H1 (cell line): ENCODE measurements at regions not wholly inside any gene's neighbourhood (a gene's known extent, or its start where the extent isn't known, plus 50 kb on each side); places are given as distances from the start of the nearest gene placed in this dataset.

ENCODE experiments used
- CTCF ChIA-PET: fragments of 300-600 bp; sonication (Branson Sonifier 250); formaldehyde crosslinking; loops from one replicate; lab custom pipeline; 2021; ENCODE audit not compliant: partially characterized antibody; lab: Charles Lee
- POLR2A ChIA-PET: fragments of 300-600 bp; sonication (Branson Sonifier 250); formaldehyde crosslinking; loops from one replicate; lab custom pipeline; 2021; ENCODE audit warnings: inconsistent platforms; ENCODE audit not compliant: partially characterized antibody; lab: Charles Lee
- DNase-seq, 2 experiments: peaks; one replicate each; pipeline versions ENCODE4 v3.0.0 to v3.0.0-alpha.2; 2010 to 2022; ENCODE audit warnings: low spot score in 2 of 2, low read depth in 1 of 2, mixed read lengths in 1 of 2
- FAIRE-seq: peaks from 2 replicates; lab custom pipeline; 2011; peaks lifted over from hg19 to GRCh38; lab: Jason Lieb, UNC
- H2AFZ ChIP-seq: 2 replicates; pipeline ENCODE4 v1.8.1; 2012; ENCODE audit warnings: low read length, inconsistent platforms
- H2AK5ac ChIP-seq: 2 replicates; pipeline ENCODE4 v1.6.1; 2013; ENCODE audit warnings: low read depth, low read length
- H2BK120ac ChIP-seq: replicated peaks from 2 replicates; pipeline ENCODE3; 2013; ENCODE audit warnings: low read depth, low read length, inconsistent platforms
- H2BK12ac ChIP-seq: 2 replicates; pipeline ENCODE4 v1.6.1; 2013; ENCODE audit warnings: low read depth, low read length
- H2BK15ac ChIP-seq: 2 replicates; pipeline ENCODE4 v1.6.1; 2013; ENCODE audit warnings: low read length
- H2BK20ac ChIP-seq: 2 replicates; pipeline ENCODE4 v1.6.1; 2013; ENCODE audit warnings: low read length
- H2BK5ac ChIP-seq: 2 replicates; pipeline ENCODE4 v1.6.1; 2013; ENCODE audit warnings: low read depth, low read length
- H3K14ac ChIP-seq: 2 replicates; pipeline ENCODE4 v1.6.1; 2013; ENCODE audit warnings: inconsistent platforms; ENCODE audit not compliant: insufficient read length
- H3K18ac ChIP-seq: 2 replicates; pipeline ENCODE4 v1.6.1; 2013; ENCODE audit warnings: low read length; ENCODE audit errors: extremely low read depth
- H3K23ac ChIP-seq: 2 replicates; pipeline ENCODE4 v1.6.1; 2013; ENCODE audit warnings: inconsistent platforms; ENCODE audit not compliant: insufficient read length
- H3K23me2 ChIP-seq: 2 replicates; pipeline ENCODE4 v1.6.1; 2013; ENCODE audit warnings: low read depth, low read length
- H3K27ac ChIP-seq: 2 replicates; pipeline ENCODE4 v1.6.1; 2011; ENCODE audit warnings: low read depth, low read length, inconsistent platforms
- H3K27me3 ChIP-seq, 4 experiments: replicated peaks in 1 of 4; 1 replicate in 1 of 4; 2 replicates in 3 of 4; pipeline versions ENCODE4 v1.6.1 to v1.8.1; 2011 to 2013; ENCODE audit warnings: low read length in 3 of 4, mild to moderate bottlenecking in 3 of 4, inconsistent platforms in 2 of 4, mixed read lengths in 2 of 4, moderate library complexity in 1 of 4; ENCODE audit not compliant: control insufficient read depth in 3 of 4, insufficient read depth in 3 of 4; ENCODE audit errors: extremely low read depth in 1 of 4
- H3K36me3 ChIP-seq, 4 experiments: 2 replicates each; pipeline versions ENCODE4 v1.6.1 to v1.8.1; 2011 to 2013; ENCODE audit warnings: mild to moderate bottlenecking in 4 of 4, low read length in 3 of 4, moderate library complexity in 2 of 4, control low read depth in 1 of 4, inconsistent platforms in 1 of 4; ENCODE audit not compliant: insufficient read depth in 4 of 4, control insufficient read depth in 2 of 4
- H3K4ac ChIP-seq: replicated peaks from 2 replicates; pipeline ENCODE3; 2013; ENCODE audit warnings: low read length, low read depth, mixed read lengths, inconsistent platforms; ENCODE audit not compliant: insufficient read length
- H3K4me1 ChIP-seq, 4 experiments: replicated peaks in 1 of 4; 1 replicate in 1 of 4; 2 replicates in 3 of 4; pipeline versions ENCODE4 v1.6.1 to v1.8.1; 2011 to 2013; ENCODE audit warnings: low read length in 3 of 4, inconsistent platforms in 2 of 4, mixed read lengths in 1 of 4; ENCODE audit not compliant: insufficient read depth in 4 of 4, control insufficient read depth in 3 of 4
- H3K4me2 ChIP-seq, 2 experiments: 2 replicates each; pipeline versions ENCODE4 v1.6.1 to v1.8.1; 2011 to 2013; ENCODE audit warnings: low read depth in 2 of 2, low read length in 2 of 2, control low read depth in 1 of 2, inconsistent platforms in 1 of 2, mild to moderate bottlenecking in 1 of 2; ENCODE audit not compliant: insufficient read depth in 1 of 2
- H3K4me3 ChIP-seq, 4 experiments: fragments of 200-600, 300-600 bp in 1 of 4; sonication (generic), shearing (Covaris generic), sonication (Bioruptor Twin) in 1 of 4; 2 replicates each; pipeline versions ENCODE4 v1.5.1 to v1.8.1; 2011 to 2016; ENCODE audit warnings: low read length in 4 of 4, low read depth in 3 of 4, control low read depth in 2 of 4, inconsistent platforms in 2 of 4, mild to moderate bottlenecking in 2 of 4, mixed read lengths in 1 of 4, moderate library complexity in 1 of 4; ENCODE audit not compliant: insufficient read depth in 2 of 4; ENCODE audit errors: extremely low read depth in 1 of 4
- H3K56ac ChIP-seq: replicated peaks from 2 replicates; pipeline ENCODE3; 2013; ENCODE audit warnings: low read depth, mild to moderate bottlenecking, mixed read lengths, low read length, inconsistent platforms; ENCODE audit not compliant: insufficient read length
- H3K79me1 ChIP-seq: 2 replicates; pipeline ENCODE4 v1.6.1; 2013; ENCODE audit warnings: low read depth, low read length, control low read depth
- H3K79me2 ChIP-seq, 2 experiments: 2 replicates each; pipeline versions ENCODE4 v1.6.1 to v1.8.1; 2012 to 2013; ENCODE audit warnings: low read length in 2 of 2, mild to moderate bottlenecking in 2 of 2, inconsistent platforms in 1 of 2; ENCODE audit not compliant: insufficient read depth in 2 of 2, control insufficient read depth in 1 of 2
- H3K9ac ChIP-seq, 4 experiments: replicated peaks in 1 of 4; 1 replicate in 1 of 4; 2 replicates in 3 of 4; pipeline versions ENCODE4 v1.6.1 to v1.8.1; 2011 to 2013; ENCODE audit warnings: low read depth in 3 of 4, low read length in 3 of 4, control low read depth in 2 of 4, mild to moderate bottlenecking in 2 of 4, moderate library complexity in 2 of 4, inconsistent platforms in 1 of 4; ENCODE audit errors: extremely low read depth in 1 of 4
- H3K9me3 ChIP-seq, 2 experiments: 2 replicates each; pipeline versions ENCODE4 v1.6.1 to v1.8.1; 2012 to 2013; ENCODE audit warnings: mild to moderate bottlenecking in 2 of 2, moderate library complexity in 2 of 2, control low read depth in 1 of 2, inconsistent platforms in 1 of 2, low read depth in 1 of 2, low read length in 1 of 2, mixed read lengths in 1 of 2; ENCODE audit not compliant: insufficient read depth in 2 of 2
- H4K20me1 ChIP-seq, 2 experiments: replicated peaks in 1 of 2; 2 replicates each; pipeline versions ENCODE3 to v1.8.1; 2011 to 2013; ENCODE audit warnings: inconsistent platforms in 2 of 2, low read length in 2 of 2, mild to moderate bottlenecking in 1 of 2; ENCODE audit not compliant: insufficient read depth in 2 of 2, control insufficient read depth in 1 of 2
- H4K5ac ChIP-seq: 2 replicates; pipeline ENCODE4 v1.6.1; 2013; ENCODE audit warnings: low read length, low read depth, mixed read lengths, inconsistent platforms; ENCODE audit not compliant: insufficient read length
- H4K8ac ChIP-seq: 2 replicates; pipeline ENCODE4 v1.8.0; 2013; ENCODE audit warnings: mild to moderate bottlenecking, moderate library complexity, low read length, inconsistent platforms; ENCODE audit not compliant: insufficient read depth; ENCODE audit errors: extremely low read depth
- H4K91ac ChIP-seq: replicated peaks from 2 replicates; pipeline ENCODE3; 2013; ENCODE audit warnings: low read length, mixed read lengths, inconsistent platforms; ENCODE audit not compliant: insufficient read length
- SIRT6 ChIP-seq: IDR thresholded peaks from one replicate; pipeline ENCODE4 v1.7.1; 2012; ENCODE audit warnings: low read length, inconsistent platforms
- TBP ChIP-seq: IDR thresholded peaks from 2 replicates; pipeline ENCODE4 v1.6.1; 2011; ENCODE audit warnings: low read depth, low read length, improper control_type of control experiment
- WGBS, 2 experiments: shearing (Covaris generic) in 1 of 2; methylation state at CpG; one replicate each; pipeline versions ENCODE4 v1.1.6 to v1.1.7; 2013 to 2015; ENCODE audit warnings: low lambda C conversion rate in 2 of 2, mixed read lengths in 2 of 2, inconsistent platforms in 1 of 2, low coverage in 1 of 2, missing lambda C conversion rate in 1 of 2; ENCODE audit not compliant: insufficient replicate concordance in 2 of 2, insufficient coverage in 1 of 2, insufficient read length in 1 of 2; ENCODE audit errors: extremely low coverage in 1 of 2, missing lambda C conversion rate in 1 of 2; 5-methylcytosine and 5-hydroxymethylcytosine counted together

DNA sequence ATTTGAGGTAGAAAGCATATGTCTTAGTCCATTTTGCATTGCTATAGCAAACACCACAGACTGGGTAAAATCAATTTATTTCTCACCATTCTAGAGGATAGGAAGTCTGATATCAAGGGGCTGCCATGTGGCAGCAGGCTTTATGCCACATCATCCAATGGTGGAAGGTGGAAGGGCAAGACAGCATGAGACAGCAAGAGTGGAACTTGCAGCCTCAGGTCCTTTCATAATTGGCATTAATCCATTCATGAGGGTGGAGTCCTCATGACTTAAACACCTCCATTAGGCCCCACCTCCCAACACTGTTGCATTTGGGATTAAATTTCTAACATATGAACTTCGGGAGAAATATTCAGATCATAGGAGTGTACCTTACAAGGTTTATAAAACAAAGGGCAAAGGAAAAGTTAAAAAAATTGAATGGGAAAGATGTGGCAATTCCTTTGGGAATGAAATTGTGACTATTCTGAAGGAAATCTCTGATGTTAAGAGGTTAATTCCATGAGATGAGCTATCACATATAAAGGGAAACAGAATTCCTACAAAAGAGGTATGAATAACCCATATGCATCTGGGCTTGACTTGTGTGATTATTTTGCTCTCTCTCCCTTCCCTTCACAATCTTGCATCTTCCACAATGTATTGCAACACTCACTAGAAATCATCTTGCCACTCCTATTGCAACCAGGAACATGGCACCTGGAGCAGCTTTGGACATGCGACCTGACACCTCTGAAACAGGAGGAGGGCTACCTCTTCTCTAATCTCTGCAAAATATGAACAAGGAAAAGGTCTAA, 507.8 kb downstream of the EPHA4 start:
- H3K18ac ChIP-seq, result no peak overlapping the region
- H3K79me1 ChIP-seq, result no peaks in the 10 kb centered on the region
- no peak overlapping the region for H3K9ac ChIP-seq
- no peaks in the 10 kb centered on the region for H3K23me2 ChIP-seq
- WGBS, 2 experiments, result 94% methylated on average over 2 of the region's 2 CpGs; no CpG with 5 or more reads in 1 of the 2 experiments
- H3K27ac ChIP-seq, result no peak overlapping the region
- no peak for FAIRE-seq
- no peaks in the 10 kb centered on the region for H3K79me2 ChIP-seq
- H4K5ac ChIP-seq, result no peak overlapping the region
- H3K4me1 ChIP-seq, result no peaks in the 10 kb centered on the region
- no peak overlapping the region for H2BK12ac ChIP-seq
- H3K4me2 ChIP-seq, result no peak overlapping the region
- no peak overlapping the region for H2BK20ac ChIP-seq
- no peak overlapping the region for H3K4me3 ChIP-seq
- H3K36me3 ChIP-seq, result no peaks in the 10 kb centered on the region
- H3K14ac ChIP-seq, result no peak overlapping the region
- no peak overlapping the region for H2BK120ac ChIP-seq
- no peak overlapping the region for H3K23ac ChIP-seq
- no peak overlapping the region for H2AK5ac ChIP-seq
- H4K20me1 ChIP-seq, result no peaks in the 10 kb centered on the region
- POLR2A ChIA-PET, result no interaction called here
- no peak overlapping the region for H3K56ac ChIP-seq
- no peak for DNase-seq
- H2BK5ac ChIP-seq, result no peak overlapping the region
- H3K27me3 ChIP-seq, result no peaks in the 10 kb centered on the region
- no peak overlapping the region; the same call in 1 of the 2 replicates for H2AFZ ChIP-seq
- H2BK15ac ChIP-seq, result no peak overlapping the region
- H4K8ac ChIP-seq, result no peak overlapping the region
- TF ChIP-seq SIRT6 (no peak), TBP (no peak)
- no peaks in the 10 kb centered on the region for H3K9me3 ChIP-seq
- no peak overlapping the region for H3K4ac ChIP-seq
- no peak overlapping the region for H4K91ac ChIP-seq
- CTCF ChIA-PET, result no interaction called here
